PC-3 (cell line): ENCODE measurements at regions not wholly inside any gene's neighbourhood (a gene's known extent, or its start where the extent isn't known, plus 50 kb on each side); places are given as distances from the start of the nearest gene placed in this dataset.

Experiments
- ATAC-seq: fragments of 200-7000 bp; cut with Tn5 transposase; 2 replicates; pipeline ENCODE4 v1.9.1; 2020; ENCODE audit warnings: mild to moderate bottlenecking, moderate library complexity
- BruUV-seq: library from RNA; stranded (reverse); fragments of 400-500 nt; replicated peaks from 2 replicates; lab custom pipeline; 2021; lab: Mats Ljungman, UMichigan
- CTCF ChIA-PET: fragments of 300-600 bp; sonication (Branson Sonifier 250); formaldehyde crosslinking; loops from one replicate; lab custom pipeline; 2022; ENCODE audit warnings: antibody characterized with exemption; lab: Charles Lee
- POLR2A ChIA-PET: fragments of 300-600 bp; sonication (Branson Sonifier 250); formaldehyde crosslinking; loops from one replicate; lab custom pipeline; 2022; ENCODE audit warnings: antibody characterized with exemption; ENCODE audit not compliant: unreplicated experiment; lab: Charles Lee
- DNase-seq: peaks from one replicate; pipeline ENCODE4 v3.0.0-alpha.2; 2015
- H2AFZ ChIP-seq: fragments of 300-600 bp; sonication (generic); 2 replicates; pipeline ENCODE4 v1.6.0; 2016; ENCODE audit warnings: antibody characterized with exemption, low read length
- H3F3A ChIP-seq: fragments of 300-600 bp; sonication (generic); one replicate; pipeline ENCODE4 v1.6.0; 2017; ENCODE audit warnings: antibody characterized with exemption, low read length, control low read depth, mild to moderate bottlenecking; ENCODE audit not compliant: unreplicated experiment
- H3K27ac ChIP-seq: fragments of 300-600 bp; sonication (generic); 2 replicates; pipeline ENCODE4 v1.5.1; 2016; ENCODE audit warnings: mild to moderate bottlenecking, low read length
- H3K27me3 ChIP-seq: fragments of 300-600 bp; sonication (generic); 2 replicates; pipeline ENCODE4 v1.6.1; 2016; ENCODE audit warnings: low read length, mixed read lengths
- H3K36me3 ChIP-seq: fragments of 300-600 bp; sonication (generic); 2 replicates; pipeline ENCODE4 v1.6.1; 2016; ENCODE audit warnings: low read depth, mixed run types, low read length, mixed read lengths
- H3K4me1 ChIP-seq: fragments of 300-600 bp; sonication (generic); 2 replicates; pipeline ENCODE4 v1.5.1; 2016; ENCODE audit warnings: low read length; ENCODE audit not compliant: insufficient read depth
- H3K4me2 ChIP-seq: fragments of 300-600 bp; sonication (generic); 2 replicates; pipeline ENCODE4 v1.6.0; 2016; ENCODE audit warnings: low read length
- H3K4me3 ChIP-seq: fragments of 300-600 bp; sonication (generic); 2 replicates; pipeline ENCODE4 v1.5.1; 2016; ENCODE audit warnings: mild to moderate bottlenecking, low read length, mixed read lengths
- H3K79me2 ChIP-seq: fragments of 300-600 bp; sonication (generic); 2 replicates; pipeline ENCODE4 v1.6.1; 2017; ENCODE audit warnings: low read length, mixed read lengths
- H3K9ac ChIP-seq: fragments of 300-600 bp; sonication (generic); 2 replicates; pipeline ENCODE4 v1.6.0; 2016; ENCODE audit warnings: mild to moderate bottlenecking, low read length
- H3K9me2 ChIP-seq: fragments of 300-600 bp; sonication (generic); replicated peaks from 2 replicates; pipeline ENCODE4 v1.6.1; 2016; ENCODE audit warnings: mixed run types, low read length, mixed read lengths
- H3K9me3 ChIP-seq: fragments of 300-600 bp; sonication (generic); 2 replicates; pipeline ENCODE4 v1.6.1; 2016; ENCODE audit warnings: low read length, mixed read lengths
- H4K20me1 ChIP-seq: fragments of 300-600 bp; sonication (generic); 2 replicates; pipeline ENCODE4 v1.6.1; 2016; ENCODE audit warnings: low read length, mixed read lengths
- CTCF ChIP-seq: fragments of 300-600 bp; sonication (generic); conservative IDR thresholded peaks from 2 replicates; pipeline ENCODE4 v1.5.1; 2017; ENCODE audit warnings: antibody characterized with exemption, low read depth, mild to moderate bottlenecking, low read length
- EZH2 ChIP-seq: fragments of 300-600 bp; sonication (generic); IDR thresholded peaks from one replicate; pipeline ENCODE4 v1.6.1; 2017; ENCODE audit warnings: antibody characterized with exemption, mild to moderate bottlenecking, low read length; ENCODE audit not compliant: unreplicated experiment
- EZH2phosphoT487 ChIP-seq: fragments of 300-600 bp; sonication (generic); IDR thresholded peaks from 2 replicates; pipeline ENCODE4 v1.6.1; 2018; ENCODE audit warnings: mild to moderate bottlenecking, antibody characterized with exemption, low read length, borderline replicate concordance
- intact Hi-C: fragments of 100-400 bp; cut with micrococcal nuclease; formaldehyde crosslinking; loops from 2 replicates; pipeline ENCODE4 v1.9.0; 2023

GRCh38 chrX:8366481-8366880, 98.1 kb upstream of the VCX3B start:
- H3K27ac ChIP-seq: no peak overlapping the region
- no peak overlapping the region for H3K4me2 ChIP-seq
- no peaks in the 10 kb centered on the region for H3K36me3 ChIP-seq
- no peaks in the 10 kb centered on the region for H3K27me3 ChIP-seq
- H3K9ac ChIP-seq: no peak overlapping the region
- DNase-seq (no peak), ATAC-seq (no peak)
- H3K9me2 ChIP-seq: no peaks in the 10 kb centered on the region
- H3F3A ChIP-seq: no peaks in the 10 kb centered on the region
- no peak overlapping the region for H2AFZ ChIP-seq
- TF ChIP-seq EZH2phosphoT487 (no peak), CTCF (no peak), EZH2 (no peak)
- BruUV-seq: no TSS peak
- H4K20me1 ChIP-seq: no peaks in the 10 kb centered on the region
- H3K4me3 ChIP-seq: no peak overlapping the region
- H3K9me3 ChIP-seq: no peaks in the 10 kb centered on the region
- intact Hi-C loops: no loop called here
- POLR2A ChIA-PET: no interaction called here
- CTCF ChIA-PET: no interaction called here
- no peaks in the 10 kb centered on the region for H3K79me2 ChIP-seq
- no peaks in the 10 kb centered on the region for H3K4me1 ChIP-seq

GRCh38 chrX:8374041-8374825, 90.4 kb upstream of the VCX3B start:
- H3K9ac ChIP-seq: no peak overlapping the region
- H3K27ac ChIP-seq: no peak overlapping the region
- no peak for TF ChIP-seq CTCF
- TF ChIP-seq EZH2phosphoT487: no peak
- no peak for TF ChIP-seq EZH2
- no peaks in the 10 kb centered on the region for H3K79me2 ChIP-seq
- ATAC-seq: no peak
- H3K9me3 ChIP-seq: no peaks in the 10 kb centered on the region
- H3F3A ChIP-seq: no peaks in the 10 kb centered on the region
- POLR2A ChIA-PET: no interaction called here
- intact Hi-C loops: no loop called here
- H3K27me3 ChIP-seq: no peaks in the 10 kb centered on the region
- no TSS peak for BruUV-seq
- no peaks in the 10 kb centered on the region for H4K20me1 ChIP-seq
- CTCF ChIA-PET: interaction anchor here (0.5 kb wide), 1 partner anchor 233 kb away, joined by 3 read pairs; no protein-coding TSS in a partner anchor
- DNase-seq: peak; percentile 39
- no peak overlapping the region for H3K4me3 ChIP-seq
- H3K4me2 ChIP-seq: peak overlapping the region; percentile 41; the same call in 1 of the 2 replicates
- H2AFZ ChIP-seq: no peak overlapping the region
- H3K4me1 ChIP-seq: peaks cover 10% of the 10 kb centered on the region; the same call in 1 of the 2 replicates
- H3K9me2 ChIP-seq: no peaks in the 10 kb centered on the region
- H3K36me3 ChIP-seq: no peaks in the 10 kb centered on the region; the same call in 1 of the 2 replicates

GRCh38 chrX:8377041-8377440, 87.6 kb upstream of the VCX3B start:
- Histone ChIP-seq H3K9me2 (no peaks in the 10 kb centered on the region), H3K9ac (no peak overlapping the region), H3F3A (no peaks in the 10 kb centered on the region), H3K36me3 (no peaks in the 10 kb centered on the region; the same call in 1 of the 2 replicates), H4K20me1 (no peaks in the 10 kb centered on the region), H2AFZ (no peak overlapping the region), H3K79me2 (no peaks in the 10 kb centered on the region), H3K9me3 (no peaks in the 10 kb centered on the region), H3K4me1 (peaks cover 10% of the 10 kb centered on the region; the same call in 1 of the 2 replicates), H3K4me3 (no peak overlapping the region), H3K27ac (no peak overlapping the region), H3K4me2 (no peak overlapping the region), H3K27me3 (no peaks in the 10 kb centered on the region)
- TF ChIP-seq CTCF (no peak), EZH2phosphoT487 (no peak), EZH2 (no peak)
- intact Hi-C loops: no loop called here
- DNase-seq (peak; percentile 24), ATAC-seq (peak; percentile 38; the same call in 1 of the 2 replicates)
- ChIA-PET POLR2A (no interaction called here), CTCF (no interaction called here)
- no TSS peak for BruUV-seq
